ENCODE measurements at regions not wholly inside any gene's neighbourhood (a gene's known extent, or its start where the extent isn't known, plus 50 kb on each side); places are given as distances from the start of the nearest gene placed in this dataset.
"Not testable (repeated sequence)": the region's sequence is repeated elsewhere in the genome, so short reads cannot be mapped to it uniquely, and the experiment has no call there.

- no peak for TF ChIP-seq CTCF (IDR thresholded peaks at IDR 0.05)
- ATAC-seq (ENCODE audit: low FRiP score) = no peak
- no peak for DNase-seq (ENCODE audit: low spot score)
These were observed 1389.3 kb upstream of the ZEB2 start for GRCh38 chr2:145909175-145909755.

GRCh38 chr2:145906354-145906753 lies 1386.4 kb upstream of the ZEB2 start:
- ATAC-seq (ENCODE audit: low FRiP score) = no peak
- DNase-seq (ENCODE audit: low spot score) = no peak
- TF ChIP-seq CTCF (IDR thresholded peaks at IDR 0.05) = no peak

GRCh38 chr2:145905371-145905770 lies 1385.5 kb upstream of the ZEB2 start:
- no peak for DNase-seq (ENCODE audit: low spot score)
- no peak for ATAC-seq (ENCODE audit: low FRiP score)
- no peak for TF ChIP-seq CTCF (IDR thresholded peaks at IDR 0.05)

- ATAC-seq (ENCODE audit: low FRiP score) = no peak
These were observed 1377.2 kb upstream of the ZEB2 start for GRCh38 chr2:145897151-145897550.

DNA sequence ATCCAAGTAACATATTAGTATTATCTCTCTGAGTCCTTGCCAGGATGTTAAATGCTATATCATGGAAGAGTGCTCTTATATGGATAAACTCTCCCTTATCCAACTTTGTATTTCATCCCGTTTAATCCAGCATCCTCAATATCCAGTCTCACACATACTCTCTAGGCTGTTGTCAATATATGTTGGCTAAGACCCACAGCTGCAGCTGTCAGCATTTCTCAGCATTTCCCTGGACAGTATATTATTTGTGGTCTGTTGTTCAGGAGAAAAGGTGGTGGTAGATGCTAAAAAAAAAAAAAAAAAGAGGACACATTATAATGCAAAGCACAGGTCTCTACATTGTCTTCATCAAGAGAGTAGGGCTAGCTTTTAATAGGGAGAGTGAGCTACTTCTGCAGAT lies 1368.0 kb upstream of the ZEB2 start:
- no peak for ATAC-seq (ENCODE audit: low FRiP score)
- DNase-seq (ENCODE audit: low spot score) = no peak
- no peak for TF ChIP-seq CTCF (IDR thresholded peaks at IDR 0.05)

More at GRCh38 chr2:145897151-145897550, 1377.2 kb upstream of the ZEB2 start:
- TF ChIP-seq CTCF (IDR thresholded peaks at IDR 0.05) = no peak
- DNase-seq (ENCODE audit: low spot score) = no peak

- DNase-seq (ENCODE audit: low spot score); ATAC-seq (ENCODE audit: low FRiP score): not testable (repeated sequence)
These were observed 1361.1 kb upstream of the ZEB2 start for GRCh38 chr2:145880997-145881396.

GRCh38 chr2:145875016-145875415 lies 1355.1 kb upstream of the ZEB2 start:
- DNase-seq (ENCODE audit: low spot score) (no peak), ATAC-seq (ENCODE audit: low FRiP score) (no peak)
- TF ChIP-seq CTCF (IDR thresholded peaks at IDR 0.05) = no peak

DNA sequence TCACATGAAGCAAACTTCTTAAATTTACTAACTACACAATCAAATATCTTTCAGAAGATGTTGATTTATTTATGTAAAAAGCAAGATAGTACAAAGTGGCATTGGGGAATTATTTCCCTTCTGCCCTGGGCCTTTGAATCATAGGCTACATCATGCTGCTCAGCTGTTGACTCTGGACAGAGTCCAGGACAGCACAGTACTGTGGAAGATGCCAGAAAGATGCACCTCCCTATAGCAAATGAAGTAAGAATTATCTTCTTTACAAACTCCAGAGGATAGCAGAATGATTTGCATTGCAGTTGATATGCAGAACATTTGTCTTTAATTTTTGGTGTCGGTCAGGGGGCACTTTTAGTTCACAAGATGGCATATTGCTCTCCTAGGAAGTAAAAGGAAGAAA lies 1354.5 kb upstream of the ZEB2 start:
- TF ChIP-seq CTCF (IDR thresholded peaks at IDR 0.05) = no peak
- no peak for DNase-seq (ENCODE audit: low spot score)
- ATAC-seq (ENCODE audit: low FRiP score) = no peak

All from omental fat pad (tissue), 3 donors.